GM23338 (cell line): ENCODE measurements at regions not wholly inside any gene's neighbourhood (a gene's known extent, or its start where the extent isn't known, plus 50 kb on each side); places are given as distances from the start of the nearest gene placed in this dataset.

Experiments
- ATAC-seq: fragments of 200-7000 bp; cut with Tn5 transposase; 3 replicates; pipeline ENCODE4 v1.9.1; 2020
- DNase-seq: peaks from one replicate; pipeline ENCODE4 v3.0.0-alpha.2; 2015; ENCODE audit warnings: low spot score
- H2AFZ ChIP-seq: fragments of 200-600 bp; sonication (generic); 2 replicates; pipeline ENCODE4 v1.8.0; 2016; ENCODE audit warnings: antibody characterized with exemption, mild to moderate bottlenecking, moderate library complexity
- H3F3A ChIP-seq: fragments of 200-600 bp; sonication (generic); replicated peaks from 2 replicates; pipeline ENCODE4 v1.8.0; 2017; ENCODE audit warnings: antibody characterized with exemption, mixed run types, low read depth
- H3K27ac ChIP-seq: fragments of 200-600 bp; sonication (generic); 2 replicates; pipeline ENCODE4 v1.6.1; 2016; ENCODE audit warnings: low read depth
- H3K27me3 ChIP-seq: fragments of 200-600 bp; sonication (generic); 2 replicates; pipeline ENCODE4 v1.8.0; 2016; ENCODE audit warnings: mild to moderate bottlenecking, mixed run types, moderate library complexity; ENCODE audit not compliant: insufficient read depth
- H3K36me3 ChIP-seq: fragments of 200-600 bp; sonication (generic); 2 replicates; pipeline ENCODE4 v1.8.0; 2016; ENCODE audit warnings: mild to moderate bottlenecking; ENCODE audit not compliant: insufficient read depth
- H3K4me1 ChIP-seq: fragments of 200-600 bp; sonication (generic); 2 replicates; pipeline ENCODE4 v1.8.0; 2016; ENCODE audit warnings: mild to moderate bottlenecking, moderate library complexity; ENCODE audit not compliant: insufficient read depth
- H3K4me2 ChIP-seq: fragments of 200-600 bp; sonication (generic); 2 replicates; pipeline ENCODE4 v1.7.1; 2017; ENCODE audit warnings: mixed run types
- H3K4me3 ChIP-seq: fragments of 200-600 bp; sonication (generic); 2 replicates; pipeline ENCODE4 v1.6.1; 2016; ENCODE audit warnings: mixed run types
- H3K79me2 ChIP-seq: fragments of 200-600 bp; sonication (generic); replicated peaks from 2 replicates; pipeline ENCODE4 v1.8.0; 2017; ENCODE audit warnings: mild to moderate bottlenecking; ENCODE audit not compliant: insufficient read depth
- H3K9me2 ChIP-seq: fragments of 200-600 bp; sonication (generic); 2 replicates; pipeline ENCODE4 v1.8.0; 2017; ENCODE audit not compliant: insufficient read depth
- H4K20me1 ChIP-seq: fragments of 200-600 bp; sonication (generic); replicated peaks from 2 replicates; pipeline ENCODE4 v1.8.0; 2017; ENCODE audit warnings: mild to moderate bottlenecking; ENCODE audit not compliant: insufficient read depth
- H3K27ac Mint-ChIP-seq: 2 replicates; pipeline ENCODE4 v1.8.0; 2020; ENCODE audit warnings: inconsistent platforms, mild to moderate bottlenecking, moderate library complexity, mixed read lengths
- H3K27me3 Mint-ChIP-seq: 3 replicates; pipeline ENCODE4 v1.8.0; 2022; ENCODE audit warnings: low read depth, mild to moderate bottlenecking, moderate library complexity, mixed read lengths, inconsistent platforms; ENCODE audit not compliant: insufficient read depth, poor library complexity
- H3K36me3 Mint-ChIP-seq: 3 replicates; pipeline ENCODE4 v1.8.0; 2021; ENCODE audit warnings: low read depth, mild to moderate bottlenecking, inconsistent platforms, moderate library complexity, mixed read lengths
- H3K4me1 Mint-ChIP-seq: 3 replicates; pipeline ENCODE4 v1.8.0; 2020; ENCODE audit warnings: mild to moderate bottlenecking, inconsistent platforms, mixed read lengths
- H3K4me3 Mint-ChIP-seq: 3 replicates; pipeline ENCODE4 v1.8.0; 2021; ENCODE audit warnings: moderate library complexity, mild to moderate bottlenecking, inconsistent platforms, mixed read lengths
- H3K9me3 Mint-ChIP-seq: 3 replicates; pipeline ENCODE4 v1.8.0; 2020; ENCODE audit warnings: moderate library complexity, mild to moderate bottlenecking, inconsistent platforms, mixed read lengths
- CREB1 ChIP-seq: fragments of 250-450 bp; sonication (Bioruptor Pico); IDR thresholded peaks from 2 replicates; pipeline ENCODE4 v1.5.0; 2020; ENCODE audit warnings: low read depth, mild to moderate bottlenecking, moderate library complexity
- EZH2phosphoT487 ChIP-seq: fragments of 200-600 bp; sonication (generic); IDR thresholded peaks from one replicate; pipeline ENCODE4 v1.8.1; 2018; ENCODE audit warnings: antibody characterized with exemption; ENCODE audit not compliant: unreplicated experiment
- JUNB ChIP-seq: IDR thresholded peaks from one replicate; pipeline ENCODE4 v1.6.1; 2016; ENCODE audit warnings: antibody characterized with exemption; ENCODE audit not compliant: unreplicated experiment
- NANOG ChIP-seq: IDR thresholded peaks from 2 replicates; pipeline ENCODE4 v1.6.1; 2016; ENCODE audit warnings: antibody characterized with exemption, borderline replicate concordance
- POLR2AphosphoS5 ChIP-seq: IDR thresholded peaks from 2 replicates; pipeline ENCODE4 v1.6.1; 2016; ENCODE audit warnings: antibody characterized with exemption, low read depth
- STAT1 ChIP-seq: IDR thresholded peaks from one replicate; pipeline ENCODE4 v1.6.1; 2016; ENCODE audit warnings: antibody characterized with exemption; ENCODE audit not compliant: unreplicated experiment
- ZNF114 ChIP-seq: fragments of 250-450 bp; sonication (Bioruptor Pico); IDR thresholded peaks from 2 replicates; pipeline ENCODE4 v1.5.0; 2020; ENCODE audit warnings: mild to moderate bottlenecking, moderate library complexity
- ZNF331 ChIP-seq: fragments of 250-450 bp; sonication (Bioruptor Pico); IDR thresholded peaks from 2 replicates; pipeline ENCODE4 v1.5.0; 2020; ENCODE audit warnings: low read depth, mild to moderate bottlenecking, moderate library complexity
- TF ChIP-seq, protein P1 (sequence below): IDR thresholded peaks from 2 replicates; pipeline ENCODE4 v1.6.1; 2016; ENCODE audit warnings: antibody characterized with exemption
- TF ChIP-seq, protein P2 (sequence below), 2 experiments: fragments of 200-600 bp in 1 of 2; sonication (generic) in 1 of 2; conservative IDR thresholded peaks; 2 replicates each; pipeline versions ENCODE4 v1.5.1 to v1.6.1; 2016 to 2017; ENCODE audit warnings: antibody characterized with exemption in 2 of 2, low read depth in 2 of 2, mild to moderate bottlenecking in 2 of 2, moderate library complexity in 1 of 2
- TF ChIP-seq, protein P3 (sequence below): IDR thresholded peaks from one replicate; pipeline ENCODE4 v1.6.1; 2018; ENCODE audit warnings: antibody characterized with exemption; ENCODE audit not compliant: unreplicated experiment

DNA sequence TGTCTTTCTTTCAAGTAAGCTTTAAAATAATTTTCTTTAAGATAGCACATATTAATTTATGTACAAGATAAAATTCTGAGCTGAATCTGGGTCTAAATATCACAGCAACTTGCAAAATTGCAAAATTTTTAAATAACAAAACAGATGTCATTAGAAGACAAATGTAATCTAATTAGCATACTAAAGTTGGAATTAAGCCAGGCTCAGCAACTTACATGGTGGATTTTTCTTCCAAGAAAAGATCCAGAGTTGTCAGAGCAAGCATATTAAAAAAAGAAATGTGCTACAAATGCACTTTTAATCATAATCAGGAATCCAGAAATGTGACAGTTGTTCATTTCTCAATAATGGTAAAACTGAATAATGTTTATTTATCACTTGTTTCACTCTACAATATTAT, 906.9 kb upstream of the INTU start:
- no peak overlapping the region for H3K27ac Mint-ChIP-seq
- no peak overlapping the region for H3K4me3 Mint-ChIP-seq
- no peak for DNase-seq
- Histone ChIP-seq H3K4me3 (no peak overlapping the region), H3K4me2 (0 out of 2 replicates have a peak overlapping the region, but pooled peaks have one; percentile 42), H3K36me3 (no peaks in the 10 kb centered on the region), H4K20me1 (no peaks in the 10 kb centered on the region), H3K9me2 (0 out of 2 replicates have a peak, but pooled peaks cover 3% of the 10 kb centered on the region), H3K4me1 (peaks cover 13% of the 10 kb centered on the region), H3F3A (no peaks in the 10 kb centered on the region), H3K27ac (no peak overlapping the region), H3K27me3 (no peaks in the 10 kb centered on the region), H2AFZ (no peak overlapping the region), H3K79me2 (no peaks in the 10 kb centered on the region)
- no peak for ATAC-seq
- no peaks in the 10 kb centered on the region for H3K9me3 Mint-ChIP-seq
- H3K36me3 Mint-ChIP-seq: no peaks in the 10 kb centered on the region
- no peak for TF ChIP-seq JUNB
- TF ChIP-seq ZNF331 (CRISPR knock-in tag): no peak
- no peak for TF ChIP-seq POLR2AphosphoS5
- no peak for TF ChIP-seq STAT1
- TF ChIP-seq ZNF114 (CRISPR knock-in tag): no peak
- no peak for TF ChIP-seq EZH2phosphoT487
- TF ChIP-seq, protein P1, sequence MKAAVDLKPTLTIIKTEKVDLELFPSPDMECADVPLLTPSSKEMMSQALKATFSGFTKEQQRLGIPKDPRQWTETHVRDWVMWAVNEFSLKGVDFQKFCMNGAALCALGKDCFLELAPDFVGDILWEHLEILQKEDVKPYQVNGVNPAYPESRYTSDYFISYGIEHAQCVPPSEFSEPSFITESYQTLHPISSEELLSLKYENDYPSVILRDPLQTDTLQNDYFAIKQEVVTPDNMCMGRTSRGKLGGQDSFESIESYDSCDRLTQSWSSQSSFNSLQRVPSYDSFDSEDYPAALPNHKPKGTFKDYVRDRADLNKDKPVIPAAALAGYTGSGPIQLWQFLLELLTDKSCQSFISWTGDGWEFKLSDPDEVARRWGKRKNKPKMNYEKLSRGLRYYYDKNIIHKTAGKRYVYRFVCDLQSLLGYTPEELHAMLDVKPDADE: no peak
- H3K27me3 Mint-ChIP-seq: no peaks in the 10 kb centered on the region
- H3K4me1 Mint-ChIP-seq: peaks cover 2% of the 10 kb centered on the region; the same call in 2 of the 3 replicates

DNA sequence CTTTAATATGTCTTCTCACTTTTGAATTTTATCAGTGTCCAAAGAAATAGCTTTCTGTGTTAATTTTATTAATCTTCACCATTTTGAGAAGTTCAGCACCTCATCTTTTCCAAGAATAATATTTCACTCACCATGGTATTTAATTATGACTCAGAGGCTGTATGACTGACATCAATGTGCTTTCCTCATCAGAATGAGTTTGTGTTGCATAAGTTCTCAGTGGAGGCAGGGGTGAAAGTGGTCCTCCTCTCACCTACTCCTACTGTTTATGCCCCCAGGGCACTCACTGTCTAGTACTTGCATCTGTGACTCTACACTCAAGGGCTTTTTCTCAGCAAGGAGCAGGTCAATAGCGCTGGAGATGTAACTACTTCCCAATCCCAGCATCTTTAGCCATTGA, 905.3 kb upstream of the INTU start:
- DNase-seq: no peak
- Histone ChIP-seq H3K36me3 (no peaks in the 10 kb centered on the region), H3K79me2 (no peaks in the 10 kb centered on the region), H2AFZ (no peak overlapping the region), H3K27ac (no peak overlapping the region), H3K9me2 (0 out of 2 replicates have a peak, but pooled peaks cover 3% of the 10 kb centered on the region), H3K4me3 (no peak overlapping the region), H3F3A (no peaks in the 10 kb centered on the region), H3K4me1 (peaks cover 13% of the 10 kb centered on the region), H4K20me1 (no peaks in the 10 kb centered on the region), H3K27me3 (no peaks in the 10 kb centered on the region), H3K4me2 (no peak overlapping the region)
- Mint-ChIP-seq H3K4me3 (no peak overlapping the region), H3K36me3 (no peaks in the 10 kb centered on the region), H3K27me3 (no peaks in the 10 kb centered on the region), H3K9me3 (no peaks in the 10 kb centered on the region), H3K4me1 (peaks cover 2% of the 10 kb centered on the region; the same call in 2 of the 3 replicates), H3K27ac (no peak overlapping the region)
- ATAC-seq: no peak
- no peak for TF ChIP-seq NANOG
- TF ChIP-seq STAT1: no peak
- TF ChIP-seq, protein P2, sequence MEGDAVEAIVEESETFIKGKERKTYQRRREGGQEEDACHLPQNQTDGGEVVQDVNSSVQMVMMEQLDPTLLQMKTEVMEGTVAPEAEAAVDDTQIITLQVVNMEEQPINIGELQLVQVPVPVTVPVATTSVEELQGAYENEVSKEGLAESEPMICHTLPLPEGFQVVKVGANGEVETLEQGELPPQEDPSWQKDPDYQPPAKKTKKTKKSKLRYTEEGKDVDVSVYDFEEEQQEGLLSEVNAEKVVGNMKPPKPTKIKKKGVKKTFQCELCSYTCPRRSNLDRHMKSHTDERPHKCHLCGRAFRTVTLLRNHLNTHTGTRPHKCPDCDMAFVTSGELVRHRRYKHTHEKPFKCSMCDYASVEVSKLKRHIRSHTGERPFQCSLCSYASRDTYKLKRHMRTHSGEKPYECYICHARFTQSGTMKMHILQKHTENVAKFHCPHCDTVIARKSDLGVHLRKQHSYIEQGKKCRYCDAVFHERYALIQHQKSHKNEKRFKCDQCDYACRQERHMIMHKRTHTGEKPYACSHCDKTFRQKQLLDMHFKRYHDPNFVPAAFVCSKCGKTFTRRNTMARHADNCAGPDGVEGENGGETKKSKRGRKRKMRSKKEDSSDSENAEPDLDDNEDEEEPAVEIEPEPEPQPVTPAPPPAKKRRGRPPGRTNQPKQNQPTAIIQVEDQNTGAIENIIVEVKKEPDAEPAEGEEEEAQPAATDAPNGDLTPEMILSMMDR (conservative IDR thresholded peaks at IDR 0.05; ENCODE audit: low read depth in 2 of 2): no peak
- no peak for TF ChIP-seq ZNF331 (CRISPR knock-in tag)
- no peak for TF ChIP-seq JUNB
- TF ChIP-seq, protein P3, sequence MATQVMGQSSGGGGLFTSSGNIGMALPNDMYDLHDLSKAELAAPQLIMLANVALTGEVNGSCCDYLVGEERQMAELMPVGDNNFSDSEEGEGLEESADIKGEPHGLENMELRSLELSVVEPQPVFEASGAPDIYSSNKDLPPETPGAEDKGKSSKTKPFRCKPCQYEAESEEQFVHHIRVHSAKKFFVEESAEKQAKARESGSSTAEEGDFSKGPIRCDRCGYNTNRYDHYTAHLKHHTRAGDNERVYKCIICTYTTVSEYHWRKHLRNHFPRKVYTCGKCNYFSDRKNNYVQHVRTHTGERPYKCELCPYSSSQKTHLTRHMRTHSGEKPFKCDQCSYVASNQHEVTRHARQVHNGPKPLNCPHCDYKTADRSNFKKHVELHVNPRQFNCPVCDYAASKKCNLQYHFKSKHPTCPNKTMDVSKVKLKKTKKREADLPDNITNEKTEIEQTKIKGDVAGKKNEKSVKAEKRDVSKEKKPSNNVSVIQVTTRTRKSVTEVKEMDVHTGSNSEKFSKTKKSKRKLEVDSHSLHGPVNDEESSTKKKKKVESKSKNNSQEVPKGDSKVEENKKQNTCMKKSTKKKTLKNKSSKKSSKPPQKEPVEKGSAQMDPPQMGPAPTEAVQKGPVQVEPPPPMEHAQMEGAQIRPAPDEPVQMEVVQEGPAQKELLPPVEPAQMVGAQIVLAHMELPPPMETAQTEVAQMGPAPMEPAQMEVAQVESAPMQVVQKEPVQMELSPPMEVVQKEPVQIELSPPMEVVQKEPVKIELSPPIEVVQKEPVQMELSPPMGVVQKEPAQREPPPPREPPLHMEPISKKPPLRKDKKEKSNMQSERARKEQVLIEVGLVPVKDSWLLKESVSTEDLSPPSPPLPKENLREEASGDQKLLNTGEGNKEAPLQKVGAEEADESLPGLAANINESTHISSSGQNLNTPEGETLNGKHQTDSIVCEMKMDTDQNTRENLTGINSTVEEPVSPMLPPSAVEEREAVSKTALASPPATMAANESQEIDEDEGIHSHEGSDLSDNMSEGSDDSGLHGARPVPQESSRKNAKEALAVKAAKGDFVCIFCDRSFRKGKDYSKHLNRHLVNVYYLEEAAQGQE: no peak
- TF ChIP-seq EZH2phosphoT487: no peak
- TF ChIP-seq, protein P1: no peak
- no peak for TF ChIP-seq CREB1
- no peak for TF ChIP-seq POLR2AphosphoS5
